CD4-positive, alpha-beta T cell treated with Interleukin-15 for 4 hours (primary cell): ENCODE measurements at regions not wholly inside any gene's neighbourhood (a gene's known extent, or its start where the extent isn't known, plus 50 kb on each side); places are given as distances from the start of the nearest gene placed in this dataset.
A peak's percentile ranks its signal among the peaks of the same experiment; 100 is the strongest.

Source experiments
- DNase-seq: peaks from one replicate; pipeline ENCODE4 v3.0.0-alpha.2; 2020; ENCODE audit warnings: low spot score

DNA sequence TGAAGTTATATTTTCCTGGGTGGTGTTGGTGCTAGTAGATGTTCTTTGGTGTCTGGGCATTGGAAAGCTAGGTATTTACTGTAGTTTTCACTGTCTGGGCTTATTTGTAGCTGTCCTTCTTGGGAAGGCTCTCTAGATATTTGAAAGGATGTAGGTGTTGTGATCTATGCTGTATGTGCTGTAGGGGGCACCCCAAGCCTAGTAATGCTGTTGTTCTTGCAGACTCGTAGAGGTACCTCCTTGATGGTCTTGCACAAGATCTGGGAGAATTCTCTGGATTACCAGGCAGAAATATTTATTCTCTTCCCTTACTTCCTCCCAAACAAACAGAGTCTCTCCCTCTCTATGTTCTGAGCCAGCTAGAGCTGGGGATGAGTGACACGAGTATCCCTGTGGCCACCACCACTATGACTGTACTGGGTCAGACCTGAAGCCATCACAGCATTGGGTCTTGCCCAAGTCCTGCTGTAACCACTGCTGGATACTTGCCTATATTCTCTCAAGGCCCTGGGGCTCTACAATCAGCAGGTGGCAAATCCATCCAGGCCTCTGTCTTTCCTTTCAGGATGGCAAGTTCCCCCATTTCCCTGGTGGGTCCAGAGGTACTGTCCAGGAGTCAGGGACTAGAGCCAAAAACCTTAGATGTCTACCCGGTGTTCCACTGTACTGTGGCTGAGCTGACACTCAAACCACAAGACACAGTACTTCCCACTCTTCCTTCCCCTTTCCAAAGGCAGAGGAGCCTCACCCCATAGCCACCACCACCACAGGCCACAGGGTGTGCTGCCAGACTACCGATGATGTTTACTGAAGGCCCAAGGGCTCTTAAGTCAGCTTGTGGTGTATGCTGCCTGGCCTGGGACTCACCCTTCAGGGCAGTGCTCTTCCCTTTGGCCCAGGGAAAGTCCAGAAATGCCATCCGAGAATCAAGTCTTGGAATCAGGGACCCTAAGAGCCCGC, 195.2 kb upstream of the DPPA4 start:
- DNase-seq: peak; percentile 47

DNA sequence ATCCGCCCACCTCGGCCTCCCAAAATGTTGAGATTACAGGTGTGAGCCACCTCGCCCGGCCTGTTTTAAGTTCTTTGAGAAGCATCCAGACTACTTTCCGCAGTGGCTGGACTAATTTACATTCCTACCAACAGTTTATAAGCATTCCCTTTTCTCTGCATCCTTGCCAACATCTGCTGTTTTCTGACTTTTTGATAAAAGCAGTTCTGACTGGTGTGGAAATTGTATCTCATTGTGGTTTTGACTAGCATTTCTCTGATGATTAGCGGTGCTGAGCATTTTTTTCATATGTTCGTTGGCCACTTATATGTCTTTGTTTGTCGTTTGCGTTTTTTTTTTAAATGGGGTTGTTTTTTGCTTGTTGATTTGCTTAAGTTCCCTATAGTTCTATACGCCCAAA, 208.4 kb upstream of the DPPA4 start:
- no peak for DNase-seq

DNA sequence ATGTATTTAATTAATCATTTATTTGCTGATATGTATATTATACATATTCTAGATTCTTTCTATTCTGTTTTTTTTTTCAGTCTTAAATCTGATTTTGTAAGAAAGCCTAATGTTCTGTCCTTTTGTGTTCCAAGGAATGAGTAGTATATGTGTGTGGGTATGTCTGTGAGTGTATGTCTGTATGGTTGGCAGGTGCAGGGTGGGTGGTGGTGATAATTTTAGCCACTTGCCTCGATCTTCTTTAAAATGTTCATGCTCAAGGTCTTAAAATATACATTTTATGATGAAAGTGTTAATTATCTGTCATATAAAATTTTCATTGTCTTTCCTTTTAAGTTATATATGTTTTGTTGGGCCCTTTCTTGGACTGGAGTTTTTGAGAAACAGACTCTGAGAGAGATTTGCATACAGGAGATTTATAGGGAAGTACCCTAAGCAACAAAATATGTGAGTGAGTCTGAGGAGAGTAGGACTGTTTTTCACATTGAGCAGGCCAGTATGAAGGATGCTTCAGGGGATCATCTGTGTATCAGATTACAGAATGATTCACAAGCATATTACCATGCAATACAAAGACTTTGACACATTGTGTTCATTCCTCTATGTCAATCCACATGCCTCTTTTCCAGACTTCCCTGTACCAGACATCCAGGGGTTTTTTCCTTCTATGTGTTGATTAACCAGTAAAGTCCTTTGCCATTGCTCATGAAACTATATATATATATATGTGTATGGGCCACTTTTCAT, 211.0 kb upstream of the DPPA4 start:
- DNase-seq: no peak

DNA sequence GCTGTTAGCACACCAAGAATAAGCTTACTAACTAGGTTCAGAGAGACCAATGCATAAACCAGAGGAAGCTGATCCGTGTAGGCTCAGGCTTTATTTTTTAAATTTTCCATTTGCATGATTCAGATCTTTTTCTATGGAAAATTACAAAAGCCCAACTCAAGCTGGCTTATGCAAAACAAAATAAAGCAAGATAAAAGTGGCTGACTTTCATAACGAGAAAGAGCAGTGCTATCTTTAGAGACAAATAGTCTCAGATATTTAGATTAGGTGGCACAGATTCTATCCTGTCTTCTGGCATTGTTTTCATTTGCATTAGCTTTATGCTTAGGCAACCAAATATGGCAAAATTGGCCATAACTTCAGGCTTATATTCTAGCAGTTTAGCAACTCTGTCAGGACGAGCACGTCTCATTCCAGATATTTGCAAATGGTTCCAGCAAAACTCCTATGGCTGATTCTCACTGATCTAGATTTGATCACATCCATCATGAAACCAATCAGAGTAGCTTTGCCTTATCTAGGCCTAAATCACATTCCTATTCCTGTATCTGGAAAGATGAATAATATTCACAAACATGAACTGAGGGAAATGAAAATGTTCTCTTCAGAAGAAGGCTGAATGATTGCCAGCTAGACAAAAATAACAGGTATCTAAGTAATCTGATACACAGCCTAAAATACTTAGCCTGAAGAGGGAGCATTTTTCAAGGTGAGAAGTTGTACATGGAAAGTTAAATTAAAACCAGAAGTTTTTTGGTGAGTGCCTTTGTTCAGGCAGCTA, 216.4 kb upstream of the DPPA4 start:
- no peak for DNase-seq

DNA sequence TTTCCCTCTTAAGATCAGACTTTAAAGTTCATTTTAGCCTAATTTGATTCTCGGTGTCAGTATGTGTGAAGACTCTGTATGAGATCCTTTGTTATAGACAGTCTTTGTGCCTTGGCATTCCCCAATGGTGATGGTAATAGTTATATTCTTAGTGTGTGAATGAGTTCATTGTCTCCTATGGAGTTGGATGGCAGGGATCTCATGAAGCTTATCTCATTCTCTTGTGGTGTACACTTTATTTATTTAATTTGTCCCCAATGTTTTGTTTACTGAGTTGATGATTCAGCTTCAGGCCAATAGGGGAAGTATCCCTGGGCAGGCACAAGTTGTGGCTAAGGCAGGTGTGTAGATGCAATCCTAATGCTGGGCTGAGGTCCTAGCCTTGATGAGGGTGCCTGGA, 222.0 kb upstream of the DPPA4 start:
- DNase-seq: no peak

DNA sequence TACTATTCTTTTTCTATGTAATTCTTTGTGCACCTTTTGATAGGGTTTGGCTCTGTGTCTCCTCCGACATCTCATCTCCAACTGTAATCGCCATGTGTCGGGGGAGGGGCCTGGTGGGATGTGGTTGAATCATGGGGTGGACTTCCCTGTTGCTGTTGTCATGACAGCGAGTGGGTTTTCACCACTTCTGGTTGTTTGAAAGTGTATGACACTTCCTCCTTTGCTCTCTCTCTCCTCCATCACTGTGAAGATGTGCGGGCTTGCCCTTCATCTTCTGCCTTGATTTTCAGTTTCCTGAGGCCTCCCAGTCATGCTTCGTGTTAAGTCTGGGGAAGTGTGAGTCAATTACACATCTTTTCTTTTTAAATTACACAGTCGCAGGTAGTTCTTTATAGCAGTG, 225.8 kb upstream of the DPPA4 start:
- peak; percentile 26 for DNase-seq

DNA sequence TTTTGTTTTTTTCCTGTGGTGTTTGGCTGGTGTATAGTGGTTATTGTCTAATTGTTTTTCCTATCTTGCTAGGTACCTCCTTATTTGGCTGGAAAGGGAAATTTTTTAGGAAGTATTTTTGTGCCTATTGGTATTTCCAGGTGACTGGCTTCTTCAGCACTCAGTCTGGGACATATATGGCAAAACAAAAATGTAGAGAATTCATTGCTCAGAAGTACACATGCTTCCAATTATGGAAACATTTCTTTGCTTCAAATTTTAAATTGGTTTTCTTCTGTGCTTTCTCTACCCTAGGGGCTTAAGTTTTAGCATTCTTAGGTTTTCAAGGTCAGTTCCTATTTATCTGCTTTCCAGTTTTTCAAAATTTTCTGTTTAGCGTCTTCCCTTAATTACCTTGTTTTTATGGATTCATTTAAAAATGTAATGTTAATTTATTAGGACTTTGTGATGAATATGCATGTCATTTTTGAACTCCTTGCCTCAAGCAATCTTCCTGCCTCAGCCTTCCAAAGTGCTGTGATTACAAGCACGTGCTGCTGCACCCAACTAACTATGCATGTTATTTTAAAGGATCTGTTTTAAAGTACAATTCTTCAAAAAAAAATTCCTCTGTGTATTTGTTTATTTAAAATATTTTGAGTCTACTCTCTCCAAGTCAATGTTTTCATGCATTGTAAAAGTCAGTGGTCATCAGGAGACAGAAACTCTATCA, 231.9 kb upstream of the DPPA4 start:
- DNase-seq: no peak

DNA sequence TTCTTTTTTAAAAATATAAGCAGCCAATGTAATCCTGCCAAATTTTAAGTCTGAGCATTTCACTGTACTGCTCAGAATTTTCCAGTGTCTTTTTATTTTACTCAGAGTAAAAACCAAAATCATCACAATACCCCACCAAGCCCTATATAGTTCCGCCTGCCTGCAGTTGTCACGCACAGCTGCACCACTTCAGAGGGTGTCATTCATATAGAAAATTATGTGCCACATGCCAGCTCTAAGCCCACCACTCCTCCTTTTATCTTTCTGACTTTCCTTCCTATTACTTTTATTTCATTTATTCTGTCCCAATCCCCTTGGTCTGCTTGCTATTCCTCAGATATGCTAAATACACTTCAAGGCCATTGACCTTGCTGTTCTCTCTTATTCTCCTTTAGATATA, 233.1 kb upstream of the DPPA4 start:
- no peak for DNase-seq

DNA sequence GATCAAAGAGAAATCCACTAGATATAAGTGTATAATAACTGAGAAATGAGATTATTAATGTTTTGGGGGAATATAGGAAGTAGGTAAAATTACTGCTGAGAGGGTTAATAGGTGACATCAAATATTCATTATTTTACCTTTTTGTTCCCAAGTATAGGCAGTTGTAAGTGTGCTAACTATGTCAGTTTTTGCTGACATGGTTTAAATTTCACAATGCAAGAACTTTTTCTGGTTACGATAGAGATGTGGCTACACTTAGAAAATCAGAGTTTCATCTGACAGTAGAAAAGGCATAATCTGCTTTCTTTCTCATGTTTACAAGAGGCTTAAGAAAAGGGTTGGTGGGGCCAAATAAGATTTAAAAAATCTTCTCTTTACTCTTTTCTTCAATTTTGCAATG, 235.0 kb upstream of the DPPA4 start:
- no peak for DNase-seq

DNA sequence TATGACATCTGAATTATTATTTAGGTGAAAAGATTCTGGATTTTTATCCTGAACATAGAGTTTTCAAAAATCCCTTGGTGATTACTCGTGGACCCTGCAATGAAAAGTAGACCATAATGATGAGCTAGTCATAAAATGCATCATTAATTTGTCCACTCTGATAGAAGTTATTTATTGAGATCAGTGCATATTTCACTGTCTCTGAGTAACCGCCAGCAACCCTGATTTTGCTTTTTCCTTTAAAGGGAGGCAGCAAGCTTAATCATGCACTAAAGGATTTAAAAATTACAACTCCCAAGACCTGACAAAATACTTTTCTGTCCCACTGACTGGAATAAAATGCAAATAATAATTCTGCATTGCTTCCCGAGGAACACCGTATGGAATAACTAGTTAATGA, 259.6 kb upstream of the DPPA4 start:
- DNase-seq: no peak

DNA sequence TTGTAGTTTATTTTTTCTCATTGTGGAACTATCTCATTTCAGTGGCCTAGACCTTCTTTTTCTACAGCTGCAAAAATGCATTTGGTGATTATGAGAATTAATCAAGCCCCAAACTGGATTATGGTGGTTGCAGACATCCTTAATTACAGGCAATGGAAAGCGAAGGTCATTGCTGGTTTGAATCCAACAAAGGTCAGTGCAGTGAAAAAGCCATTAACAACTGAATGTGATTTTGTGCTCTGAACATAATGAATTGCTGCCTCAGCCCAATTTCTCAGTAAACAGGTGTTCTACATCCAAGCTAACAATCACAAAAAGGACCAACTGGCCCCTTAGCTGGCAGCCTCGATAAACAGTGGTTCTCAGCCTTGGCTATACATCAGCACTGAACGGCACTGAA, 260.1 kb upstream of the DPPA4 start:
- DNase-seq: no peak

- DNase-seq: no peak
Observed at GRCh38 chr3:109607897-109608296, 270.6 kb upstream of the DPPA4 start.

- no peak for DNase-seq
Observed at GRCh38 chr3:109608574-109608973, 271.2 kb upstream of the DPPA4 start.

- DNase-seq: no peak
Observed at GRCh38 chr3:109618766-109619378, 281.5 kb upstream of the DPPA4 start.

DNA sequence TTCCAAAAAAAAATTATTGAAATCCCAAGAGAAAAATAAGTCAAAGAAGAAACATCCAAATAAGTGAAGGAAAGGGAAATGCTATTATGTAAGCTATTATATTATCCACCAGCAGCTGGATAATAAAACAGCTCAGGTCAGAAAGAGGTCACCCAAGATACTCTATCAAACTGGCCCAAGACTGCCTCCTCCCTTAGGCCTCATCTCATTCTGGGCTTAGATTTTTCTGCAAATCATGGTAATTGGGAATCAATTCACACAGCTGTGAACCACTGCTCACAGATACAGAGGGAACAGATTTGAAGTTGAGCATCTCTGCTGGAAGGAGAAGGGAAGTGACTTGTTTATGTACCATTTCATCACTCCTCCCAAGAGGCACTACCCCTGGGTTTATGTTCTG, 294.6 kb upstream of the DPPA4 start:
- DNase-seq: no peak

GRCh38 chr3:109640146-109640652, 302.9 kb upstream of the DPPA4 start:
- no peak for DNase-seq

DNA sequence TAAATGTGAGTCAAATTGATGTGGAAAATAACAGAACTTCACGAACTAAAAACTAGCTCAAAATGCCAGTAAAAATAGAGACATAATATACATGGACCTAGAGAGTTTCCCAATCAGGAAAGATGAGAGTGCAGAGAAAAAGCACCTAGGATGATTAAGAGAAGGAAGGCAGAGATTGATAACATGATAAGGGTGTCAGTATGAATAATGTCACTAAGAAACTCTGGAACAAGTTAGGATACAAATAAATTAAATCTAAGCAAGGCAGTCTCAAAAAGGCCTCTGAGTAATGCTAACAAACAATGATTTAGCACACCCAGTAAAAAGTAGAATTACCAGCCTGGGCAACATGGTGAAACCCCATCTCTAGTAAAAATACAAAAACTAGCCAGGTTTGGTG, 304.7 kb upstream of the DPPA4 start:
- DNase-seq: no peak

DNA sequence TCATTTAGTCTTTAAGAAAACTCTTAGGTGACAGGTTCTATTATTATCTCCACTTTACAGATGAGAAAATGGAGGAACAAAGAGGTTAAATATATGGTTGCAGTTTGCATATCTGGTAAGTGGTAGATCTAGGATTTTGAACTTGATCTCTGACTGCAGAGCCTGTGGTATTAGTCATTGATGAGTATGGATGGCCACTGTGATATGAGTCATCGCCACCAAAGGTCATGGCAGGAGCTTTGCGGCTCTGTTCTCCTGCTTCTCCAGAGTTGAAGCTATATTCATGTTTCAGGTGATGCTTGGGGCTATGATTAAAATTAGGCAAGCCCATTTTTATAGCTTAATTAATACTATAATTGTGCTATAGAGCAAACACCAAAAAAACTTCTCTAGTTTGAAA, 306.2 kb upstream of the DPPA4 start:
- DNase-seq: no peak

GRCh38 chr3:109644332-109644731, 307.0 kb upstream of the DPPA4 start:
- no peak for DNase-seq

DNA sequence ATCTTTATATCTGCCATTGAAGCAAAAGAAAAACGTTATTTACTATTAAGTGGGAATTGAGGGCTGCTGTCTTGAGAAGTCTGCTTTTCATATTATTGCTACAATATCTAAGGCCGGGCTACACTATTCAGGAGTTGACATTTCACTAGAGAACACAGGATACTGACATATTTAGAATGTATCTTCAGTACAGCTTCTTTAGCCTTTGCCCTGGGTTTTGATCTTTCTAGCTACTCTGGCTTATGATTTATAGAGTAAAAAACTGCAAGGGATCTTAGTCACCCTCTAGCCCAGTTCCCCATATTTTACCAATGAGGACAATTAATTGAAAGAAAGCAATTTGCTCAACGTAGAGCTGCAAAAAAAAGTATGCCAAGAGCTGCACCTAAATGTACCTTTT, 307.4 kb upstream of the DPPA4 start:
- DNase-seq: no peak

GRCh38 chr3:109648027-109648426, 310.7 kb upstream of the DPPA4 start:
- no peak for DNase-seq
